C4-2B (cell line): ENCODE measurements at regions not wholly inside any gene's neighbourhood (a gene's known extent, or its start where the extent isn't known, plus 50 kb on each side); places are given as distances from the start of the nearest gene placed in this dataset.

ENCODE experiments used
- CTCF ChIP-seq: fragments of 450-650 bp; conservative IDR thresholded peaks from 2 replicates; pipeline ENCODE4 v1.5.1; 2017; ENCODE audit warnings: mild to moderate bottlenecking
- ZFX ChIP-seq: fragments of 450-650 bp; IDR thresholded peaks from 2 replicates; pipeline ENCODE4 v1.6.1; 2017

GRCh38 chr12:102543494-102544485 lies 63.4 kb upstream of the IGF1 start:
- peak; percentile 22 for TF ChIP-seq CTCF
- TF ChIP-seq ZFX = no peak
